ENCODE measurements at regions not wholly inside any gene's neighbourhood (a gene's known extent, or its start where the extent isn't known, plus 50 kb on each side); places are given as distances from the start of the nearest gene placed in this dataset.
"Not testable (repeated sequence)": the region's sequence is repeated elsewhere in the genome, so short reads cannot be mapped to it uniquely, and the experiment has no call there.

DNA sequence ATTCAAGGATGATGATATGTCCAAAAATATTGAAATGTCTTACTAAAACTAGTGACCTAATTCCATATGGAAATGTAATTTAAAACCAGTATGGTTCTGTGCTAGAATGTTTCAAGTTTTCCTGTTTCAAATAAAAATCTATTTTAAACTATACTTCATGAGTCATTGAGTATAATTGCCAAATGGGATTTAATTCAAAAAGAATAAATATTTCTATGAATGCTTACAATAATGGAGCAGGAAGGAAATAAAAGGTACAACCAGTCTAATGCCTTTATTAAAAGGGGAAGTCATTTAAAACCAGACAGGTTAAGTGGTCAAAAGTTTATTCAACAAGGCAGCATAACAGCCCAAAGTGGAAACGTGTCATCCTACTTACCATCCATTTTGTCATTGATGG is 2347.1 kb downstream of the PCDH7 start:
- DNase-seq (ENCODE audit: low read depth) = no peak

- DNase-seq (ENCODE audit: low read depth) = no peak
Observed at GRCh38 chr4:33068539-33068938, 2348.4 kb downstream of the PCDH7 start.

GRCh38 chr4:33071535-33071934 is 2351.4 kb downstream of the PCDH7 start:
- no peak for DNase-seq (ENCODE audit: low read depth)

DNA sequence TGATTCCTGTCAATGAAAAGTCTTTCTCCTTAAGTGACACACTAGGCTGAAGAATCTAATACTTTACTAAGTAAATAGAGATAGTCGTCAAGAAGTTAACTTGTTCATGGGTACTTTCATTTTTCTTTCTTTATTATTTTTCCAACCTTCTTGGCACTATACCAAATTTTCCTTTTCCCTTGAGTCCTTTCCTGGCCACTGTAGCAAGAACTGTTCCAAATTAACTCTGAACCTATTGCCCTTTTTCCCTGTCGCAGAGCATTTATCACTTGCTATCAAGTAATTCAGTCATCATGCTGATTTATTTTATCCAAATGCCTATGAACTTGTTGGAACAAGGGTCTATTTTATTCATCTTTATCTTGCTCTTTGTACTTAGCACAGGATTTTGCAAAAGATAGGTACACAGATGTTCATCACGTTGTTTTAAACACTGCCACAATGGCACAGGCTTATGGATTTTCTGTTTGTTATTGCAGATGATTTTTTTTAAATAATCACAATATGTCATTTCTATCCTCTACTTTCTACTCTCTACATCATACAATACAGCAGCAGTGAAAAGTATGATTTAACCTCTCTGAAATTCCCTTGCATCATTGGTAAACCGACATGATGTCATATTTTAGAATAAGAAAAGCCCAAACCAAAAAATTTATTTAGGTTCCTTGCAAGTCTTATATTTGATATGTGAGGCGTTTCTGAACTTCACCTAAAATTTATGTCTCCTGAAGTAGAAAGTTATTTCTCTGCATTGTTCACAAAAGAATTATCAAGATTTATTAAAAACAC is 2352.3 kb downstream of the PCDH7 start:
- no peak for DNase-seq (ENCODE audit: low read depth)

GRCh38 chr4:33073811-33074210 is 2353.6 kb downstream of the PCDH7 start:
- DNase-seq (ENCODE audit: low read depth) = no peak

DNA sequence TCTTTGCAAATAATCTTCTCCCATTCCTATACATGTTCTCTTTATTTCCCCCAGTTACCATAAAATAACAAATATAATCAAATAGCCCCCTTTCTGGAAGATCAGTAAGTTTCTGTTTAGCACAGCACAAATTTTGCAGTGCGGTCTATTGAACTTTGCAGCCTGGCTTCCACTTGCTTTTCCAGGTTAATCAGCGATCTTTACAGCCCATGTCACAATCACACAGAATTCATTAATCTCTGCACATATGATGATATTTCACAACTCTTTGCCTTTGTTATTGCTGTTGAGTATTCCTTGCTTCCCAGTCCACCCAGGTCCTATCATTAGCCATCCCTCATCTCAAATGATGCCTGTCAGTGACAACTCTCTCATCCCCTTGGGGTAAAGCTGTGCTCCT is 2358.0 kb downstream of the PCDH7 start:
- DNase-seq (ENCODE audit: low read depth) = no peak

DNA sequence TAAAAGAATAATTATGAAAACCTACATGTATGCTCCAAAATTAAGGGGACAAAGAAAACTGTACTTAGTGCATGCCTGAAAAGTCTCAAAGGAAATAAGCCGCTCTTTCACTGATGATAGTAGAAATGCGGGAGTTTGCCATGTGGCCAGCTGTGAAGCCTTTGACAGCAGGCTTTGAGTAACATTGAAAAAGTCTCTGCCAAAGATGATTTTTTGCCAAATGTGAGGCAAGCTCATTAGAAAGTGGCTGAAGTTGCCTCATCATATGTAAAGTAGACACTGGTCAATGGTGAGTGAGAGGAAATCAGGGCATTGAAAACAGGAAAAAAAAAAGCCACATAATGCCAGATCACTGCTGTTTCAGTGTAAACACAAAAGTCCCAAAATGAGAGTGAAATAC is 2360.1 kb downstream of the PCDH7 start:
- DNase-seq (ENCODE audit: low read depth) = no peak

DNA sequence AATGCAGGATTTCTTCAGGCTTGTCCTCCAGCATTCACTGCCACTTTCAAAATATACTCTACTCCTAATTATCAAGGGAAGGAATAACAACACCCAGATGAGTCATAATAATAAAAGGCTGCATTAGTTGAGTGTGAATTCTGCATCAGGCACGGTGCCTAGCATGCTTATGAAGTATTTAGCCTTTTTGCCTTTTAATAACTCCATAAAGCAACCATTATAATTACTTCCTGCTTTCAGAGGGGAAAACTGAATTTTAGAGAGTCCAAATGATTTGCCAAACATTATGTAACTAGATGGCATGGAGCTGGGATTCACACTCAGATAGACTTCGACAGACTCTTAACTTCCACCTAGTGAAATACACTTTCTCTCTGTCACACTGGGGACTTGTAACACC is 2365.5 kb downstream of the PCDH7 start:
- DNase-seq (ENCODE audit: low read depth) = no peak

- DNase-seq (ENCODE audit: low read depth) = no peak
Observed at GRCh38 chr4:33086331-33086925, 2366.3 kb downstream of the PCDH7 start.

GRCh38 chr4:33088713-33089112 is 2368.5 kb downstream of the PCDH7 start:
- no peak for DNase-seq (ENCODE audit: low read depth)

- DNase-seq (ENCODE audit: low read depth) = no peak
Observed at GRCh38 chr4:33090910-33091309, 2370.7 kb downstream of the PCDH7 start.

GRCh38 chr4:33091961-33092360 is 2371.8 kb downstream of the PCDH7 start:
- DNase-seq (ENCODE audit: low read depth) = no peak

- no peak for DNase-seq (ENCODE audit: low read depth)
Observed at GRCh38 chr4:33104273-33104672, 2384.1 kb downstream of the PCDH7 start.

DNA sequence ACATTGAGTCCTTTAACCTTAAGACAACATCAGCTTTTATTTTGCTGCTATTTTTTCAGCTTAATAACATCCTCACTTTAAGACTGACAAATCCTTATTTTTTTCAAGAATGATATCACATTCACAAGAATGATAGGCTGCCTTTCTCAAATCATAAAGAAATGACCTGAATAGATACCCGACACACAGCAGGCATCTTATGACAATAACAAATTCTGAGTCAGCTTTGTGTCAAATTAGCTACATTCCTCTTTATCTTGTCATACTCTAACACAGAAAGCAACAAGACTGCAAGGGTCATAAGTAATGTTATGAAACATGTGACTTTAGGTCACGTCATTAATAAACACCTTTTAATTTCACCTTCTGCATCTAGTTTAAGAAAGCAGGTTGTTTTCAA is 2387.6 kb downstream of the PCDH7 start:
- no peak for DNase-seq (ENCODE audit: low read depth)

GRCh38 chr4:33111117-33111516 is 2390.9 kb downstream of the PCDH7 start:
- DNase-seq (ENCODE audit: low read depth) = no peak

DNA sequence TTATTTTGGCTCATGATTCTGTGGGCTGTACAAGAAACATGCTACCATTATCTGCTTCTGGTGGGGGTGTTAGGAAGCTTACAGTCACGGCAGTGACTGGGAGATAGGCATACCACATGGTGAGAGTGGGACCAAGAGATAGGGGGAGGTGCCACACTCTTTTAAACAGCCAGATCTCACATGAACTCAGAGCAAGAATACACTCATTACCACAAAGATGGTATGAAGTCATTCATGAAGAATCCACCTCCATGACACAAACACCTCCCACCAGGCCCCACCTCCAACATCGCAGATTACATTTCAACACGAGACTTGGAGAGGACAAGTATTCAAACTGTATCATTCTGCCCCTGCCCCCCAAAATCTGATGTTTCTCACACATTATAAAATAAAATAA is 2396.7 kb downstream of the PCDH7 start:
- no peak for DNase-seq (ENCODE audit: low read depth)

DNA sequence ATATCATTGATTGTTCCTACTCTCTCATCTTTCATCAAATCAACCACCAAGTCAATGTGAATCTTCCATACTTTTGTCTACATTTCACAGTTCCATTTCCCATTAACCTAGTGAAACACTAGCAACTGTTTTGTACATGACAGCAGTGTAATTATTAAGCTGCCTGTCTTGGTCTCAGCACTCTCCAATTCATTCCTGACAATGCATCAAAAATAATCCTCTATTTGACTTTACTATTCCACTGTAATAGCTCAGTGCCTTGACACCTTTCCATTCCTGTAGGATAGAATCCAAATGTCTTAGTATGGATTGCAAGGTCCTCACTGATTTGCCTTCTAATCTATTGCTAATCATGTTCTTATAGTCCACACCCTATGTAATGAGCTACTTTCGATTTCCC is 2405.8 kb downstream of the PCDH7 start:
- DNase-seq (ENCODE audit: low read depth) = no peak

DNA sequence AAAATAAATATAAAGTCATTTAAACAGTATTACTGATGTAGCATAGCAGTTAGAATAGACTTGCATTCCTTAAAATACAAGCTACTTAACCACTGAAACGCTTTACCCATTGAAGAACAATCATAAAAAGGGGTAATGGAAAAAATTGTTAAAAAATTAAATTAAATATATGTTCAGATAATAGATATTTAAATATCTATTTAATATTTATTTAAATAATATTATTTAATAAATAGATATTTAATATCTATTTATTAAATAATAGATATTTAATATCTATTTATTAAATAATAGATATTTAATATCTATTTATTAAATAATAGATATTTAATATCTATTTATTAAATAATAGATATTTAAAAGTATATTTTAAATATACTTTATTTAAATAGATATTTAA is 2410.5 kb downstream of the PCDH7 start:
- DNase-seq (ENCODE audit: low read depth) = not testable (repeated sequence)

DNA sequence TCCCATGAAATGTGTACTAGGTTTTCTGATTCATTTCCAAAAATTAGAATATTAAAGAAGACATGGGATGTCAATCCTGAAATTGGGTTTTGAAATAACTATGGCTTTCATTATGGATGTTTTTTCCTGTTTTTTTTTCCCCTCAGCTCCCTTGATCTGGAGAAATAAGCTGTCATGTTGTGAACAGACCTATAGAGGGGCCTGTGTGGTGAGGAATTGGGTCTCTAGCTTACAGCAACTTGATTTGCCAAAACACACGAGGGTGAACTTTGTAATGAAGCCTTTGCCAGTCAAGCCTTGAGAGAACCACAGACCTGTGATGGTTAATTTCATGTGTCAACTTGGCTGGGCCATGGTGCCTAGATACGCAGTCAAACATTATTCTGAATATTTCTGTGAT is 2413.6 kb downstream of the PCDH7 start:
- DNase-seq (ENCODE audit: low read depth) = no peak

DNA sequence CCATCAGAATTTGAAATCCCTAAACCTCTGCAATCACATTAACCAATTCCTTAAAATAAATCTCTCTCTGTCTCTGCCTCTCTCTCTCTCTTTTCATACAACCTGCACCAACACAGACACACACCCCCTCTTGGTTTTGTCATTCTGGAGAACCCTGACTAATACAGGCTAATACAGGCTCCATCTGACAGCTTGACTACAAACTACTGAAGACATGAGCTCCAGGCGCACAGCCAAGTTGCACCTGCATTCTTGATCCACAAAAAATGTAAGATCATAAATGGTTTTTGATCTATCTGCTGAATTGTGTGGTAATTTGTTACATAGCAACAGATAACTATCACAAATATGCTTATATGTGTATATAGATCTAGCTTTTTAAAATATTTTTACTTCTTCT is 2414.2 kb downstream of the PCDH7 start:
- DNase-seq (ENCODE audit: low read depth) = no peak

- no peak for DNase-seq (ENCODE audit: low read depth)
Observed at GRCh38 chr4:33149658-33150524, 2429.7 kb downstream of the PCDH7 start.

- no peak for DNase-seq (ENCODE audit: low read depth)
Observed at GRCh38 chr4:33150525-33150910, 2430.3 kb downstream of the PCDH7 start.

- no peak for DNase-seq (ENCODE audit: low read depth)
Observed at GRCh38 chr4:33160126-33160525, 2440.0 kb downstream of the PCDH7 start.

Measured in activated T-cell treated with anti-CD3 and anti-CD28 coated beads for 48 hours (primary cell).